Esophagus muscularis mucosa (tissue), 4 donors: ENCODE measurements at regions not wholly inside any gene's neighbourhood (a gene's known extent, or its start where the extent isn't known, plus 50 kb on each side); places are given as distances from the start of the nearest gene placed in this dataset.

Experiments
- EP300 ChIP-seq: sonication (generic); formaldehyde crosslinking; IDR thresholded peaks from one replicate; pipeline ENCODE4 v1.6.1; 2017; ENCODE audit warnings: antibody characterized with exemption
- POLR2A ChIP-seq: fragments of 450-650 bp; IDR thresholded peaks from one replicate; pipeline ENCODE4 v1.6.1; 2017; ENCODE audit warnings: antibody characterized with exemption, moderate library complexity, mild to moderate bottlenecking, low read depth
- POLR2AphosphoS5 ChIP-seq, 2 donors: sonication (generic); formaldehyde crosslinking; IDR thresholded peaks; one replicate each; pipeline ENCODE4 v1.6.1; 2017; ENCODE audit warnings: antibody characterized with exemption in 2 of 2
- TF ChIP-seq, protein P1 (sequence below), 3 experiments: fragments of 200-600 bp in 2 of 3; fragments of 450-650 bp in 1 of 3; sonication (generic) in 2 of 3; IDR thresholded peaks; one replicate each; pipeline ENCODE4 v1.5.1; 2017 to 2019; ENCODE audit warnings: antibody characterized with exemption in 3 of 3, mild to moderate bottlenecking in 2 of 3, moderate library complexity in 1 of 3

DNA sequence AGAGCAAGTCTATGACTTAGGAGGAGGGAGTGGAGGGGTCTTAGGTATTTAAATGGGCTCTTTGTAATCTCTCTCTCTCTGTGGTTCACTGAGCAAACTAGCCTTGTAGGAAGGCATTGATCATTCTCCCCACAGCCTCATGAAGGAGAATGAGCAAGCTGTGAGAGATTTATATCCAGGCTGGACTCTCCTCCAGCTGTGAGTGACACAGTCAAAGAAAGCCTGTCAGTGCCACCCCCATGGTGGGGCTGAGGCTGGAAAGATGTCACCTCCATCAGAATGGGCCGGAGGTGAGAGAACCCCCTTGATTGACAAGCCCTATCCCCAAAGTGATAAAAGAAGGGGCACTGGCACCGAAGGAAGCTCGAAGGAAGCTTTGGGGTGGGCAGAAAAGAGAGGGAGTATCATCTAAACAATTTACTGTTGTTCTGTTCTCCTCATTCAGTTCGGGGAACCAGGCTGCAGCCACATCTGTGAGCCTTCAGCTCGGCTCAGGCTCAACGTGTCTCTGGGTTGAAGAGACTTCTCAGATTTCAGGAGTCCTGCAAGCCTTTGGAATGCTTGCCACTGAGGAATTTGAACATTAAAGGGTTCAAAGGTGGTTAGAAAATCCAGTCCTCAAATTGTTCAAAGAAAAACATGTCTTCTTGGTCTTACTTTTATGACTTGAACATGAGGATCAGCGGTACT lies 538.2 kb upstream of the ZNF462 start:
- TF ChIP-seq POLR2AphosphoS5 (IDR thresholded peaks at IDR 0.05) (no peak), EP300 (no peak), POLR2A (no peak)
- TF ChIP-seq, protein P1, sequence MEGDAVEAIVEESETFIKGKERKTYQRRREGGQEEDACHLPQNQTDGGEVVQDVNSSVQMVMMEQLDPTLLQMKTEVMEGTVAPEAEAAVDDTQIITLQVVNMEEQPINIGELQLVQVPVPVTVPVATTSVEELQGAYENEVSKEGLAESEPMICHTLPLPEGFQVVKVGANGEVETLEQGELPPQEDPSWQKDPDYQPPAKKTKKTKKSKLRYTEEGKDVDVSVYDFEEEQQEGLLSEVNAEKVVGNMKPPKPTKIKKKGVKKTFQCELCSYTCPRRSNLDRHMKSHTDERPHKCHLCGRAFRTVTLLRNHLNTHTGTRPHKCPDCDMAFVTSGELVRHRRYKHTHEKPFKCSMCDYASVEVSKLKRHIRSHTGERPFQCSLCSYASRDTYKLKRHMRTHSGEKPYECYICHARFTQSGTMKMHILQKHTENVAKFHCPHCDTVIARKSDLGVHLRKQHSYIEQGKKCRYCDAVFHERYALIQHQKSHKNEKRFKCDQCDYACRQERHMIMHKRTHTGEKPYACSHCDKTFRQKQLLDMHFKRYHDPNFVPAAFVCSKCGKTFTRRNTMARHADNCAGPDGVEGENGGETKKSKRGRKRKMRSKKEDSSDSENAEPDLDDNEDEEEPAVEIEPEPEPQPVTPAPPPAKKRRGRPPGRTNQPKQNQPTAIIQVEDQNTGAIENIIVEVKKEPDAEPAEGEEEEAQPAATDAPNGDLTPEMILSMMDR (IDR thresholded peaks at IDR 0.05) = no peak
